Neural cell (in vitro differentiated cells): ENCODE measurements at regions not wholly inside any gene's neighbourhood (a gene's known extent, or its start where the extent isn't known, plus 50 kb on each side); places are given as distances from the start of the nearest gene placed in this dataset.

Source experiments
- CTCF ChIP-seq: fragments of 450-650 bp; IDR thresholded peaks from 2 replicates; pipeline ENCODE4 v1.5.1; 2014; ENCODE audit warnings: antibody characterized with exemption, mild to moderate bottlenecking, moderate library complexity; ENCODE audit not compliant: poor library complexity, severe bottlenecking
- REST ChIP-seq: IDR thresholded peaks from 2 replicates; pipeline ENCODE4 v1.6.1; 2012; ENCODE audit warnings: borderline replicate concordance

DNA sequence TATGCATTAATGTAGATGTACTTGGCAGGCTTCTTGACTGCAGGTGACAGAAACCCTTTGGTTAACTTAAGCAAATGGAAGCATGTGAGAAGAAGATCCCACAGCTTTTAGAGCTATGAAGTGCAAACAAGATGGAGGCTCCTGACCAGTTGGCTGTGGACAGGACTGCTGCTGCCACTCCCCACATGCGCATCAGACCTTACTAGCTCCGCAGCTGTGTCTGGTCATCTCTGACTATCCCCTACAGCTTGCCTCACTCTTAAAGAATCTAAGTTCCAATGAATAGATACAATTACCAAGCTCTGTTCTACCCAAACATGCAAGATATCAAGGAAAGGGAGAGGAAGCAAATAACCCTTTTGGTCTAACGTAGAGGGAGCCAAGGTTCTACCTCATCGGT, 587.6 kb downstream of the DSC3 start:
- TF ChIP-seq CTCF (no peak), REST (no peak)
